ENCODE measurements at regions not wholly inside any gene's neighbourhood (a gene's known extent, or its start where the extent isn't known, plus 50 kb on each side); places are given as distances from the start of the nearest gene placed in this dataset.

GRCh38 chr5:38641003-38641402, 84.6 kb upstream of the LIFR start (continued):
- TF ChIP-seq SIN3A (conservative IDR thresholded peaks at IDR 0.05 in 1 of 2, IDR thresholded peaks at IDR 0.05 in 1 of 2; ENCODE audit: low read depth in 1 of 2, low read length in 2 of 2) (no peak), RXRA (IDR thresholded peaks at IDR 0.05; ENCODE audit: insufficient read depth, low read depth, low read length) (no peak), RBBP5 (IDR thresholded peaks at IDR 0.05; ENCODE audit: borderline replicate concordance, low read depth, low read length) (no peak), ATF2 (IDR thresholded peaks at IDR 0.05; ENCODE audit: low read length) (no peak), JUN (IDR thresholded peaks at IDR 0.05; ENCODE audit: low read depth, low read length) (no peak), MAFK (IDR thresholded peaks at IDR 0.05; ENCODE audit: low read depth, low read length) (no peak), ATF3 (IDR thresholded peaks at IDR 0.05; ENCODE audit: insufficient read depth, low read depth, low read length) (no peak), ASH2L (IDR thresholded peaks at IDR 0.05; ENCODE audit: low read length) (no peak)

Data from H1 (cell line).